ENCODE measurements at regions not wholly inside any gene's neighbourhood (a gene's known extent, or its start where the extent isn't known, plus 50 kb on each side); places are given as distances from the start of the nearest gene placed in this dataset.

DNA sequence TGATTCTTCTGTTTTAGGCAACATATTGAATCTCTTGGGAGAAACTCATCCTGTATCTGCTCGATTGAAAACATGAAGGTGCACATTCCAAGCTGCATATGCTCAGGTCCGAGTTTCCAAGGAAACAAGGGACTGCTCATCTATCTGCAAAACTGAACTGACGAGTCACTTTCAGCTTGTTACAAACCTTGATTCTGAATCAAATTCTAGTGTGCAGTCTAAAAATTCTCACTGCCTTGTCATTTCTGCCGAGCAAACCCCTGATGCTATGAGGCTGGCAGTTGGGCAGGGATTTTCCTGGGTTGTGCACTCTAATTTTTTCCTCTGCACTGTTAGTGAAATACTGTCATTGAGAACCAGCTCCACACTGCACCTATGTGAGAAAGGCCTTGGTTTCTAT, 101.3 kb upstream of the ETAA1 start:
- peaks cover 0 to 14% (median 0%) of the 10 kb centered on the region in 4 donors for H3K4me1 ChIP-seq
- H3K9me3 ChIP-seq: no peaks in the 10 kb centered on the region
- no peak overlapping the region for H3K4me3 ChIP-seq
- H3K27me3 ChIP-seq: no peaks in the 10 kb centered on the region
- intact Hi-C loops (cut with DNase I; ENCODE audit: low total_unique reads): no loop called here
- no peaks in the 10 kb centered on the region for H3K36me3 ChIP-seq
- TF ChIP-seq, protein P1, sequence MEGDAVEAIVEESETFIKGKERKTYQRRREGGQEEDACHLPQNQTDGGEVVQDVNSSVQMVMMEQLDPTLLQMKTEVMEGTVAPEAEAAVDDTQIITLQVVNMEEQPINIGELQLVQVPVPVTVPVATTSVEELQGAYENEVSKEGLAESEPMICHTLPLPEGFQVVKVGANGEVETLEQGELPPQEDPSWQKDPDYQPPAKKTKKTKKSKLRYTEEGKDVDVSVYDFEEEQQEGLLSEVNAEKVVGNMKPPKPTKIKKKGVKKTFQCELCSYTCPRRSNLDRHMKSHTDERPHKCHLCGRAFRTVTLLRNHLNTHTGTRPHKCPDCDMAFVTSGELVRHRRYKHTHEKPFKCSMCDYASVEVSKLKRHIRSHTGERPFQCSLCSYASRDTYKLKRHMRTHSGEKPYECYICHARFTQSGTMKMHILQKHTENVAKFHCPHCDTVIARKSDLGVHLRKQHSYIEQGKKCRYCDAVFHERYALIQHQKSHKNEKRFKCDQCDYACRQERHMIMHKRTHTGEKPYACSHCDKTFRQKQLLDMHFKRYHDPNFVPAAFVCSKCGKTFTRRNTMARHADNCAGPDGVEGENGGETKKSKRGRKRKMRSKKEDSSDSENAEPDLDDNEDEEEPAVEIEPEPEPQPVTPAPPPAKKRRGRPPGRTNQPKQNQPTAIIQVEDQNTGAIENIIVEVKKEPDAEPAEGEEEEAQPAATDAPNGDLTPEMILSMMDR (IDR thresholded peaks at IDR 0.05): no peak
- H3K27ac ChIP-seq: no peak overlapping the region
- no peak for DNase-seq

DNA sequence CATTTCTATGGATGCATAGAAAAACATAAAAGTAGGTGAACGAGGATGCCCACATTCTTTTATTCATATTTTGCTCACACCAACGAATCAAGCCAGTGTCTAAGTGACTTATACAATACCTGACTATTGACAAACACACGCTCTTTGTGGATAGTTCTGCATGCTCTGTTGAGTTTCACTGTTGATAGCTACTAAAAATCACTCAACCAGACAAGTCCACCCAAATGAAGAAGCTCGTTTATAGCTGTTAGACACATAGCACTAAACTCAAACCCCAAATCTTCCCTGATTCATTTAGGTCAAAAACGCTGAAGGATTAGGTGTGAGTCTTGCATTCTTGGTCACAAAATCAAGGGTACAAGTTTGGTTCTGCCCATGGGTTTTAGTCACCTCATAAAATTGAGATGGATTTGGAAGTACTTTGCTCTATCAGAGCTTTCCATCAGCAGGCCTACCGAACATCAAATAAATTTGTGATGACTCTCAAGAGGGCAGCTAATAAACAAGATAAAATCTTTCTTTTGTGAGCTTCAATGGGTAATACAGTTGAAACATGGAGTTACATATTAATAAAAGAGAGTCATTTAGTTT, 92.7 kb upstream of the ETAA1 start:
- no peak overlapping the region for H3K4me3 ChIP-seq
- intact Hi-C loops (cut with DNase I; ENCODE audit: low total_unique reads): no loop called here
- H3K27ac ChIP-seq: no peak overlapping the region
- H3K4me1 ChIP-seq: no peaks in the 10 kb centered on the region
- no peaks in the 10 kb centered on the region for H3K36me3 ChIP-seq
- H3K9me3 ChIP-seq: no peaks in the 10 kb centered on the region
- H3K27me3 ChIP-seq: no peaks in the 10 kb centered on the region
- TF ChIP-seq, protein P1 (IDR thresholded peaks at IDR 0.05): no peak
- no peak for DNase-seq

DNA sequence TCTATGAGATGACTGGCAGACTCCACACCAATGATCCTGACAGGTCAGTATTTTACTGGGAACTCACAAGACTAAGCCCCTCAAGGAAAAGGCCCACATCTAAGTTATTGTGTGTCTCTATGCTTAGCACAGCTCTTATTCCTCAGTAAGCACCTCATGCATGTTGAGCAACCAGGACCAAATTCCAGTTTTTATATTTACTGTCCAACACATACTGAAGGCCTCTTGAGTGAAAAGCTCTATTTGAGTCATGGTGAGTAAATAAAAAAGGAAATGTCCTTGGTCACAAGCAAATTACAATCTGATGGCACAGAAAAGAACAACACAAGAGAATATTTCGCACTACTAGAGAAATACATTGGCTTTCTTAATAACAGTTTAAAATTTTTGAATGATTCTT, 87.9 kb upstream of the ETAA1 start:
- no peak for DNase-seq

DNA sequence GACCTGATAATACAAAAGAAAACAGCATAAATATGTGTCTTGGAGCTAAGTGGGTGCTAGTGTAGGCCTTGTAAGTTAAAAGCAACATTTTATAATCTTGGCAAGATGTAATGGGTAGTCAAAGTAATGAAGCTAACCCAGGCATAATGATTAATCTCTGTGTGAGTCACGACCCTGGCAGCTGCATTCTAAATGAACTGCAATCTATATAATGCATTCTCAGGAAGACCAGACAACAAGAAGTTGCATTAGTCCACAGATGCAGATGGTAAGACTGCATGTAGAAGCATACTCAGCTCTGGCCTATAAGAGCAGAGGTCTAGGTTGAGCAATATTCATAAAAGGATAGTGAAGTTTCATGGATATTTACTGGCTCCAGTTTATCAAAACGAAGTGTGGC, 85.6 kb upstream of the ETAA1 start:
- TF ChIP-seq, protein P1 (IDR thresholded peaks at IDR 0.05): no peak

More for the DNA sequence above, 87.9 kb upstream of the ETAA1 start:
- Histone ChIP-seq H3K36me3 (no peaks in the 10 kb centered on the region), H3K27ac (no peak overlapping the region), H3K9me3 (no peaks in the 10 kb centered on the region), H3K27me3 (no peaks in the 10 kb centered on the region), H3K4me3 (no peak overlapping the region), H3K4me1 (no peaks in the 10 kb centered on the region)
- TF ChIP-seq, protein P1 (IDR thresholded peaks at IDR 0.05): no peak
- intact Hi-C loops (cut with DNase I; ENCODE audit: low total_unique reads): no loop called here

GRCh38 chr2:67312871-67313270, 84.3 kb upstream of the ETAA1 start:
- Histone ChIP-seq H3K36me3 (no peaks in the 10 kb centered on the region), H3K27me3 (no peaks in the 10 kb centered on the region), H3K9me3 (no peaks in the 10 kb centered on the region), H3K27ac (no peak overlapping the region), H3K4me1 (no peaks in the 10 kb centered on the region), H3K4me3 (no peak overlapping the region)
- no peak for DNase-seq
- TF ChIP-seq, protein P1 (IDR thresholded peaks at IDR 0.05): no peak
- intact Hi-C loops (cut with DNase I; ENCODE audit: low total_unique reads): no loop called here

More for the DNA sequence above, 85.6 kb upstream of the ETAA1 start:
- no peaks in the 10 kb centered on the region for H3K36me3 ChIP-seq
- no peak for DNase-seq
- H3K9me3 ChIP-seq: no peaks in the 10 kb centered on the region
- no peak overlapping the region for H3K4me3 ChIP-seq
- H3K4me1 ChIP-seq: no peaks in the 10 kb centered on the region
- no peaks in the 10 kb centered on the region for H3K27me3 ChIP-seq
- intact Hi-C loops (cut with DNase I; ENCODE audit: low total_unique reads): no loop called here
- no peak overlapping the region for H3K27ac ChIP-seq

- Histone ChIP-seq H3K27me3 (no peaks in the 10 kb centered on the region), H3K9me3 (no peaks in the 10 kb centered on the region), H3K4me1 (no peaks in the 10 kb centered on the region), H3K27ac (no peak overlapping the region), H3K36me3 (no peaks in the 10 kb centered on the region), H3K4me3 (no peak overlapping the region)
- intact Hi-C loops (cut with DNase I; ENCODE audit: low total_unique reads): no loop called here
- TF ChIP-seq, protein P1 (IDR thresholded peaks at IDR 0.05): no peak
- DNase-seq: no peak
Observed at GRCh38 chr2:67313536-67313935, 83.6 kb upstream of the ETAA1 start.

Data from tibial artery (tissue), 4 donors.